HCT116 (cell line): ENCODE measurements at regions not wholly inside any gene's neighbourhood (a gene's known extent, or its start where the extent isn't known, plus 50 kb on each side); places are given as distances from the start of the nearest gene placed in this dataset.

Source experiments
- ATF3 ChIP-seq: IDR thresholded peaks from 2 replicates; pipeline ENCODE4 v1.6.1; 2012
- CEBPB ChIP-seq: IDR thresholded peaks from 2 replicates; pipeline ENCODE4 v1.6.1; 2012; ENCODE audit warnings: low read depth
- CTCF ChIP-seq, 3 experiments: fragments of 200-600 bp in 1 of 3; sonication (generic) in 1 of 3; IDR thresholded peaks in 2 of 3; conservative IDR thresholded peaks in 1 of 3; 2 replicates each; pipeline ENCODE4 v1.5.1; 2012 to 2017; ENCODE audit warnings: low read depth in 2 of 3, low read length in 2 of 3, antibody characterized with exemption in 1 of 3, borderline replicate concordance in 1 of 3, control low read depth in 1 of 3, mild to moderate bottlenecking in 1 of 3, mixed read lengths in 1 of 3, mixed run types in 1 of 3, moderate library complexity in 1 of 3; ENCODE audit not compliant: insufficient read depth in 1 of 3
- EGR1 ChIP-seq: IDR thresholded peaks from 2 replicates; pipeline ENCODE4 v1.6.1; 2012; ENCODE audit warnings: low read depth
- EZH2 ChIP-seq: fragments of 200-600 bp; sonication (generic); IDR thresholded peaks from 2 replicates; pipeline ENCODE4 v1.6.1; 2017; ENCODE audit warnings: antibody characterized with exemption, mixed run types
- EZH2phosphoT487 ChIP-seq: fragments of 200-600 bp; IDR thresholded peaks from 2 replicates; pipeline ENCODE4 v1.6.1; 2018; ENCODE audit warnings: antibody characterized with exemption, borderline replicate concordance
- JUND ChIP-seq: IDR thresholded peaks from 2 replicates; pipeline ENCODE4 v1.6.1; 2012
- POLR2A ChIP-seq: IDR thresholded peaks from 2 replicates; pipeline ENCODE4 v1.7.0; 2011; ENCODE audit warnings: borderline replicate concordance; ENCODE audit not compliant: insufficient read depth, insufficient read length; ENCODE audit errors: extremely low read depth
- POLR2AphosphoS5 ChIP-seq: IDR thresholded peaks from 2 replicates; pipeline ENCODE4 v1.6.1; 2011; ENCODE audit warnings: mild to moderate bottlenecking, low read depth, low read length, moderate library complexity
- REST ChIP-seq: IDR thresholded peaks from 2 replicates; pipeline ENCODE4 v1.6.1; 2012; ENCODE audit warnings: low read depth
- SIN3A ChIP-seq: IDR thresholded peaks from 2 replicates; pipeline ENCODE4 v1.6.1; 2012; ENCODE audit warnings: low read depth
- ZNF274 ChIP-seq: fragments of 200-500 bp; sonication (Bioruptor generic); IDR thresholded peaks from 2 replicates; pipeline ENCODE4 v1.6.1; 2014; ENCODE audit warnings: mild to moderate bottlenecking, low read depth, low read length, inconsistent platforms

GRCh38 chr2:126536605-126537200 is 119.3 kb upstream of the GYPC start:
- TF ChIP-seq CTCF (IDR thresholded peaks at IDR 0.05 in 2 of 3, conservative IDR thresholded peaks at IDR 0.05 in 1 of 3; ENCODE audit: borderline replicate concordance in 1 of 3, insufficient read depth in 1 of 3, low read depth in 2 of 3, low read length in 2 of 3) (no peak), POLR2AphosphoS5 (no peak), POLR2A (no peak), REST (no peak), EZH2 (no peak), SIN3A (no peak), EZH2phosphoT487 (no peak), ZNF274 (no peak), CEBPB (no peak), EGR1 (no peak), ATF3 (no peak), JUND (no peak)
